Stimulated activated CD8-positive, alpha-beta memory T cell treated with anti-CD3 and anti-CD28 coated beads, Interleukin-2, amount 100 ng/mL, for 48 hours (primary cell): ENCODE measurements at regions not wholly inside any gene's neighbourhood (a gene's known extent, or its start where the extent isn't known, plus 50 kb on each side); places are given as distances from the start of the nearest gene placed in this dataset.
"Not testable (repeated sequence)": the region's sequence is repeated elsewhere in the genome, so short reads cannot be mapped to it uniquely, and the experiment has no call there.

Experiments used
- DNase-seq, 2 donors: peaks; one replicate each; pipeline ENCODE4 v3.0.0-alpha.2; 2020; ENCODE audit warnings: low read depth in 2 of 2

- DNase-seq: no peak
Observed at GRCh38 chr4:141534985-141535384, 101.4 kb upstream of the IL15 start.

DNA sequence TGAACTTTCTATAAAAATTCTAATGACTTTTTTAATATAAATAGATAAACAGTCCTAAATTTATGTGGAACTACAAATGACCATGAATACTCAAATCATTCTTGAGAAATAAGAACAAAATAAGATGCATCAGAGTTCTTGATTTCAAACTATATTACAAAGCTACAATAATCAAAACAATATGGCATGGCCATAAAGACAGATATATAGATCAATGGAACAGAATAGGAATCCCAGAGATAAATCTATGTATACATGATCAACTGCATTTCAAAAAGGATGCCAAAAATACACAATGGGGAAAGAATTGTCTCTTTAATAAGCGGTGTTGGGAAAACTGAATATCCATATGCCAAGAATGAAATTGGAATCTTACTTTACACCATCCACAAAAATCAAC is 98.4 kb upstream of the IL15 start:
- DNase-seq: no peak

- no peak for DNase-seq
Observed at GRCh38 chr4:141540643-141541042, 95.7 kb upstream of the IL15 start.

DNA sequence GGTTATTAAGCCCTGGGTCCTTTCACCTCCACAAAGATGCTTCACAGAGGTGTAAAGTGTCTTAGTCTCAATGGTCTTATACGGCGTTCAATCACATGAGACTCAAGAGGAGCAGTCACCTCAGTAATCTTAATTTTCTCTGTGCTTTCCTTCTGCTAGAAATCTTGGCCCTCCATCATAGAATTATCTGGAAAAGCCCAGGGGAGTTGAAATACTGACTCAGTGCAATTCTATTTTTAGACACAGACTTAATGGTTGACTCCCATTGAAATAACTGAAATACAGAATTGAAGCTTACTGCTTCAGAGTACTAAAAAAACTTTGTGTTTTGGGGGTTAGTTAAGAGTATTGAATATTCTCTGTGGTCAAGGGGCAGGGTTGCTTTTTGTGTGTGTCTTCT is 94.5 kb upstream of the IL15 start:
- no peak for DNase-seq

GRCh38 chr4:141543176-141543575 is 93.2 kb upstream of the IL15 start:
- no peak for DNase-seq

DNA sequence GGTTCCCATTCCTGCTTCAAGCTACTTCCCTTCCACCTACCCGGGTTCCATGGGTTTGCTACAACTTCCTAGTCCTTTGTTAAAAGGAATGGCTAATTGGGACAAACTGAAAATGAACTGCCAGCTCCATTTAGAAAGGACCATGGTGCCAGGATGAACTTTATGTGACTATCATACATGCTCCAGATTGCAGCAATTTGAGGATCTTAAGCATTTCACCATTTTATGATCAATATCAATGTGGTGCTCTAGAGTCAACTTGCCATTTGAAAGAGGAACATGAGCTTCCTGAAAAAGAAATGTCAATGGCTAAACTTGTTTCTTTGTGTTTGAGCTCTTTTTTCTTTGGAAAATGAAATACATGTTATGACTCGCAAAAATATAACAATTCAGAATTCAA is 92.7 kb upstream of the IL15 start:
- DNase-seq: no peak

GRCh38 chr4:141548791-141549190 is 87.6 kb upstream of the IL15 start:
- no peak for DNase-seq

GRCh38 chr4:141560056-141560455 is 76.3 kb upstream of the IL15 start:
- no peak for DNase-seq

GRCh38 chr4:141562649-141563048 is 73.7 kb upstream of the IL15 start:
- no peak for DNase-seq

- no peak for DNase-seq
Observed at GRCh38 chr4:141563723-141564122, 72.7 kb upstream of the IL15 start.

DNA sequence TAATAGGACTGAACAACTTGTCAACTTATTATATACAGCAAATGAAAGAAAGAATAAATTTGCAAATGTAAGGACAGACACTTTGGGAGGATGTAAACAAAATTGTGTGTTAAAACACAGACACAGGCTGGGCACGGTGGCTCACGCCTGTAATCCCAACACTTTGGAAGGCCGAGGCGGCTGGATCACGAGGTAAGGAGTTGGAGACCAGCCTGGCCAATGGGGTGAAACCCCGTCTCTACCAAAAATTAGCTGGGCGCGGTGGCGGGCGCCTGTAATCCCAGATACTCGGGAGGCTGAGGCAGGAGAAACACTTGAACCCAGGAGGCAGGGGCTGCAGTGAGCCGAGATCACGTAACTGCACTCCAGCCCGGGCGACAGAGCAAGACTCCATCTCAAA is 71.4 kb upstream of the IL15 start:
- DNase-seq: not testable (repeated sequence)

DNA sequence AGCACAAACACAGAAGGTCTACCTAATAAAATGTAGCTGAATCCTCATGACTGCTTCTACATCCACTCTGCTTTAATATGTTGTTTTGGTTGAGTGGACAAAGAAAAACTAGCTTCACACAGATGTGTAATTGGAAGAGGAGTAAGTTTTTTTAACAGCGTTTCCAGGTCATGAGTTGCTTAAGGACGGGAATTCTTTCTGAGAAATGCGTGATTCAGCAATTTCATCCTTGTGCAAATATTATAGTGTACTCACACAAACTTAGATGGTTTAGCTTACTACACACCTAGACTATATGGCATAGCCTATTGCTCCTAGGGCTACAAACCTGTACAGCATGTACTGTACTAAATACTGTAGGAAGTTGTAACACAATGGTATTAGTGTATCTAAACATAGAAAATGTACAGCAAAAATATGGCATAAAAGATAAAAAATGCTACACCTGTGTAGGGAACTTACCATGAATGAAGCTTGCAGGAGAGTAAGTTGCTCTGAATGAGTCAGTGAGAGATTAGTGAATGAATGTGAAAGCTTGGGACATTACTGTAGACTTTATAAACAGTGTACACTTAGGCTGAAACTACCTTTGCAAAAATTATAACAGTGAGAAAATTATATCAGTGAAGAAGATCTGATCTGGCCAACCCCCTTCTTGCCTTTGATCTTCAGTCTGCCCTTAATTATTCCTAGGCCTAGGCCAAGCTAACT is 70.8 kb upstream of the IL15 start:
- DNase-seq: no peak

GRCh38 chr4:141567326-141567915 is 69.0 kb upstream of the IL15 start:
- DNase-seq: no peak

DNA sequence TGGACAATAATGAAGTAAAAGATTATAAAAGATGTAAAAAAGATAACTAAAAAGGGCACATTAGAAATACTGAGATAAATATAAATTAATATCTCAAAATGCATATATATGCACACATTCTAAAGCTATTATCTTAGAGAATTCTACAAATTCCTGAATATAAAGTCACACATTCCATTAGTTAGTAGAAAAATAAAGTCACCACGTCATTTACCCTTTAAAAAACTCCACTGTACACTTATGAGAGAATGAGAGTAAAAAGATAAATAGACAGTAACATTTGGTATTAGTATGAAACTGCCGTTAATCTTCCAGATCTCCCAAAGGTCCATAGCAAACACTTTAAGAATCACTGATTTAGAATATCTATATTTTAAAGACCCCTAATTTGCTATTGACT is 67.2 kb upstream of the IL15 start:
- DNase-seq: no peak

DNA sequence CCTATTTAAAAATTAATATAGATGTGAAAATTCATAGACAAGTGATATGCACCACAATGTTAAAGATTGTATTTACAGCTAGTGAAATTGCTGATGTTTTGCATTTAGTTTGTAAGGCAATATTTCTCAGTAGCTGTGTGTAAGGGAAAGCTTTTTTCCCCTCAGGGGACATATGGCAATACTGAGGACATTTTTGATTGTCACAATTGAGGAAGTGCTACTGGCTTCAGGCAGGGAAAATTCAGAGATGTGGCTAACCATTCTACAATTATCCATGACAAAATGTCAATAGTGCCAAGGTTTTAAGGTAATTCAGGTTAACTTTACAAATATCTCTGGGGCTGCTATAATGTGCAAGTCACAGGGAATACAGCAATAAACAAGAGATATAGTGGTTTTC is 66.1 kb upstream of the IL15 start:
- no peak for DNase-seq

DNA sequence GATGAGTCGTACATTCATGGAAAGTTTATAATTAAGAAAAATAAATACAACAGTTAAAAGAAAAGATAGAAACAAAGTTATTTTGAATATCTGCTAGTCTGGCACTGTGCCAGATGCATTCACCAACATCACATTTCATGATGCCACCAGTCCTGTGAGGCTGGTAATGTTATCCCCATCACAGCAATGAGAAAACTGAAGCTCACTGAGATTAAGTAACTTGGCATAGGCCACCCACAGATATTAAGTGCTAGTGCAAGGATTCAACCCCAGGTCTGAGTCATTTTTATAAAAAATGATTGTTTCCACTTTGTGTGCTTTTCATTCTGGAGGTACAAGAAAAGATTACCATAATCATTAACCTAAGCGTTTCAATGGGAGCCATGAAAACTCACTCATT is 65.0 kb upstream of the IL15 start:
- no peak for DNase-seq

DNA sequence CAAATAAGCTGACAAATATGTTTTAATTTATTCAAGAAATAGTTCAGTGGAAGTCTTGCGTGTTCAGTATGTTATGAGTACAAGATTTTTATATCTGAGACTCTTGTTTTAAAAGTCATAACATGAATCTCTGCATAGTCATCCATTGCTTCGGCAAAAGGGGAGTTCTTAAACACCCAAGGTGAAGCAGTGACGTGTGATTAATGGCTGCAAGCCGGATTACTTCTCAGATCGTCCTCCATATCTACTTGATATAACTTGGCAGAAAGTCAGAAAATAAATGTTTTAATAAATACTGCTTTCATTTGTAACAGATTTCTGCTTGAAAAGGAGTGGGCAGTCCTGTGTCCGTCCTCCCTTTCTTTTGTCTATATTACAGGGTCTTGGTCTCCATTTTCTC is 64.6 kb upstream of the IL15 start:
- DNase-seq: no peak

DNA sequence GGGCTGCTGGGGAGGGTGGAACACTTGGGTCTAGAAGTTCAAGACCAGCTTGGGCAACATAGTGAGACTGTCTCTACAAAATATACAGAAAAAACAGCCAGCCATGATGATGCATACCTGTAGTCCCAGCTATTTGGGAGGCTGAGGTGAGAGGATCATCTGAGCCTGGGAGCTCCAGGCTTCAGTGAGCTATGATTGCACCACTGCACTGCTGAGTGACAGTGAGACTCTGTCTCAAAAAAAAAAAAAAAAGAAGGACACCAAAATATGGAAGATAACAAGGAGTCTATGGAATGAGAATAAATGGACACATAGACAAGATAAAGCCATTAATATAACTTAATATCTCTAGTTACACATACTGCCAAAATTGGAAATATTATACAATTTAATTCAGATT is 62.7 kb upstream of the IL15 start:
- DNase-seq: no peak

GRCh38 chr4:141575884-141576283 is 60.5 kb upstream of the IL15 start:
- DNase-seq: no peak

DNA sequence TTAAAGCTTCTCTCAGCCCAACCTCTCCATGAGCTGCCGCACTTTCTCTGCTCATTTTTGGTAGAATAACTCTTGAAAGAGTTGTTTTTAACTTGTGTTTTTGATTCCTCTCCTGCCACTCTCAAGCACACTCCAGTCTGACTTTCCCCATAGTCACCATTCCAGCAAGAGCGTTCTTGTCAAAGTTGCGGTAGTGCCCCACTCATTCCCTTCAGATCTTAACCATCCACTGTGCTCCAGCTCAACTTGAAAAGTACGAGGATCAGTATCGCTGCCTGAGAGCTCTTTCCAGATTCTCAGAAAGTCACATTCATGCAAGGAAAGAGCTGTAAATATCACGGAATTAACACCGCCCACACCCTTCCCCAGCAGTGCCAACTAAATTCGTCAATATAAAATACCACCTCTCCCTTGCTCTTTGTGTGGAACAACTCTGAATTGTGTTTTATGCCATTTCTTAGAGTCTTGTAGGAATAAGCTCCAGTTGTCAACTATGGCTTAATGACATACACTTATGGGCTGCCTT is 59.7 kb upstream of the IL15 start:
- DNase-seq: no peak

DNA sequence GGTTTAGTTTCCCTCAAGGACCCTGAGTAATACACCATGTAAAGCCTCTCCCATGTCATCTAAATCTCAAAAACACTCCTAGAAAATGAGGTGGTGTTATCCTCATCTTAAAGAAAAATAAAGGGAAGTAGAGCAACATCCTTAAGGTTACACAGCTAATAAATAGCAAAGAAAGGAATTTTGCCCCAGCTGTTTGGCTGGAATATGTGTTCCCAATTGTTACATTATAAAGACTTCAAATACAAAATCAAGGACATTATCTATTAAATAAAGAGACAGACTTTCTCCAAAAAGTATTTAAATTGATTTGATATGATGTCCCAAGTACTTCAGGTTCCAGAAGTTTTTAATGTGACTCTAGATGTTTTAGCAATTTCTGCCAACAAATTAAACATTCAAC is 57.9 kb upstream of the IL15 start:
- no peak for DNase-seq

DNA sequence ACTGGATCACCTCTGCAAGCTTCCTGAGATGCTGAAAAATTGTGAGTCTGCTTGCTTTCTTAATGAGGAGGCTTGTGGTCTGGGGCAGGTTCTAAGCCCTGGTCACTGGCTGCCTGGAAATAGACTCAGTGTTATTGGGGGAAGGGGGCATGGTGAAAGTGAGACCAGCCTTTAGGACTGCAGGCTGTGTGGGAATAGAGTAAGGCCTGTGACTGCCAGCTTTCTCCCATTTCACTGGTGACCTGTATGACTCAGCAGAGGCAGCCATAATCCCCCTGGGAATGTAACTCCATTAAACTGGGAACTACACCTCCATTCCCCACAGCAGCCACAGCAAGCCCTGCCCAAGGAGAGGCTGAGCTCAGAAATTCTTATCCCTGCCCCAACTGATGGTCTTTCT is 55.9 kb upstream of the IL15 start:
- no peak for DNase-seq
